ENCODE measurements at regions not wholly inside any gene's neighbourhood (a gene's known extent, or its start where the extent isn't known, plus 50 kb on each side); places are given as distances from the start of the nearest gene placed in this dataset.

DNA sequence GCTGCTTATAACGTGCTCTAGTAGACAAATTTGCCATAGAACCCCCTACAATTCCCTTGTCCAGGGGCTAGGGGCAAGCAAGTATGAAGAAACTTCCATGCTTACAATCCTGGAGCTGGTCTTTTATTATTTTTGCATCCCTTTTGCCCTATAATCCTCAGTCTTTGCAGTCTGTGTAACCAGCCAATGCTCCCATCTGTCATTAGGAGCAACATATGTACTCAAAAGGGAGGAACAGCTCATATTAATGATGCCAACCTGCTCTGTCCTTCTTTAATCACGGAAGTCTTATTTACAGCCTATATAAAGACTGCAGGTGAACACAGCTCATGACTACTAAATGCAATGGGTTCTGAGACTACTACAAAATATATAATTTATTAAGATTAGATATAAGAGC, 263.3 kb downstream of the ZIC1 start:
- dilution Hi-C loops (cut with MboI; ENCODE audit: extremely low pct_ligation_motif_present, low sequenced_read_pairs): no loop called here
- no peak for FAIRE-seq
- H4K20me1 ChIP-seq (ENCODE audit: control insufficient read depth, extremely low read depth, insufficient read depth, low read length): no peaks in the 10 kb centered on the region

DNA sequence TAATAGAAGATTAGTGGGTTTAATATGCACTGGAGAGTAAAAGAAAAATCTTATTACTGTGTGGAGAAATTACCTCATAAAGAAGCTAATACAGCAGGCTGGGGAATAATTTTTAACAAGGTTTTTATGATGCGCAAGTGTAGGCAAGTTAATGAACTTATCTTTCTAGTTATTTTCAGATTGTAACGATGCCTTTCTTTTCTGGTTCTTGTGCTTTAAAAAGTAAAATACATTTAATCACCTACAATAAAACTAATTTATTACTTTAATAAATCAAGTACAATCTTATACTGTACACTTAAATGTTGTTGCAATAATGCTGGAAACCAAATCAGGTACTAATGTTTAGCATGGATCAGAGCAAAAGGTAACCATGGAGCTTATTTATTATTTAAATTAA, 266.6 kb downstream of the ZIC1 start:
- H2AFZ ChIP-seq (ENCODE audit: control insufficient read depth, low read length): no peak overlapping the region
- no peaks in the 10 kb centered on the region for H3K36me3 ChIP-seq (ENCODE audit: control insufficient read depth in 2 of 2, extremely low read depth in 1 of 2, insufficient read depth in 2 of 2, low read length in 2 of 2)
- TF ChIP-seq EZH2 (IDR thresholded peaks at IDR 0.05; ENCODE audit: low read length): no peak
- TF ChIP-seq, protein P1, sequence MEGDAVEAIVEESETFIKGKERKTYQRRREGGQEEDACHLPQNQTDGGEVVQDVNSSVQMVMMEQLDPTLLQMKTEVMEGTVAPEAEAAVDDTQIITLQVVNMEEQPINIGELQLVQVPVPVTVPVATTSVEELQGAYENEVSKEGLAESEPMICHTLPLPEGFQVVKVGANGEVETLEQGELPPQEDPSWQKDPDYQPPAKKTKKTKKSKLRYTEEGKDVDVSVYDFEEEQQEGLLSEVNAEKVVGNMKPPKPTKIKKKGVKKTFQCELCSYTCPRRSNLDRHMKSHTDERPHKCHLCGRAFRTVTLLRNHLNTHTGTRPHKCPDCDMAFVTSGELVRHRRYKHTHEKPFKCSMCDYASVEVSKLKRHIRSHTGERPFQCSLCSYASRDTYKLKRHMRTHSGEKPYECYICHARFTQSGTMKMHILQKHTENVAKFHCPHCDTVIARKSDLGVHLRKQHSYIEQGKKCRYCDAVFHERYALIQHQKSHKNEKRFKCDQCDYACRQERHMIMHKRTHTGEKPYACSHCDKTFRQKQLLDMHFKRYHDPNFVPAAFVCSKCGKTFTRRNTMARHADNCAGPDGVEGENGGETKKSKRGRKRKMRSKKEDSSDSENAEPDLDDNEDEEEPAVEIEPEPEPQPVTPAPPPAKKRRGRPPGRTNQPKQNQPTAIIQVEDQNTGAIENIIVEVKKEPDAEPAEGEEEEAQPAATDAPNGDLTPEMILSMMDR (optimal IDR thresholded peaks at IDR 0.05 in 1 of 3, IDR thresholded peaks at IDR 0.05 in 1 of 3, conservative IDR thresholded peaks at IDR 0.05 in 1 of 3; ENCODE audit: extremely low read depth in 1 of 3, insufficient read depth in 2 of 3, low read length in 3 of 3): no peak
- no peaks in the 10 kb centered on the region for H4K20me1 ChIP-seq (ENCODE audit: control insufficient read depth, extremely low read depth, insufficient read depth, low read length)
- no peaks in the 10 kb centered on the region for H3K9me1 ChIP-seq (ENCODE audit: control insufficient read depth, extremely low read depth, insufficient read depth, low read length)
- H3K27me3 ChIP-seq (ENCODE audit: control insufficient read depth, extremely low read depth, insufficient read depth, low read length): no peaks in the 10 kb centered on the region
- H3K4me2 ChIP-seq (ENCODE audit: control insufficient read depth, extremely low read depth, insufficient read depth, low read depth, low read length): no peak overlapping the region
- no peaks in the 10 kb centered on the region for H3K4me1 ChIP-seq (ENCODE audit: control insufficient read depth, extremely low read depth, insufficient read depth, low read length)
- FAIRE-seq: no peak
- H3K4me3 ChIP-seq (ENCODE audit: control insufficient read depth in 2 of 3, extremely low read depth in 1 of 3, insufficient read depth in 2 of 3, low read depth in 1 of 3, low read length in 3 of 3): no peak overlapping the region
- H3K27ac ChIP-seq (ENCODE audit: control insufficient read depth, insufficient read depth, low read length): no peak overlapping the region
- dilution Hi-C loops (cut with MboI; ENCODE audit: extremely low pct_ligation_motif_present, low sequenced_read_pairs): no loop called here
- DNase-seq (ENCODE audit: low read depth, low spot score): no peak
- H3K9me3 ChIP-seq (ENCODE audit: control insufficient read depth, low read depth, low read length): no peaks in the 10 kb centered on the region
- H3K79me2 ChIP-seq (ENCODE audit: control insufficient read depth, insufficient read depth, low read length): no peaks in the 10 kb centered on the region
- H3K9ac ChIP-seq (ENCODE audit: control insufficient read depth, extremely low read depth, insufficient read depth, low read length): no peak overlapping the region

More for the DNA sequence above, 263.3 kb downstream of the ZIC1 start:
- Histone ChIP-seq H3K9me3 (ENCODE audit: control insufficient read depth, low read depth, low read length) (no peaks in the 10 kb centered on the region), H2AFZ (ENCODE audit: control insufficient read depth, low read length) (no peak overlapping the region), H3K4me3 (ENCODE audit: control insufficient read depth in 2 of 3, extremely low read depth in 1 of 3, insufficient read depth in 2 of 3, low read depth in 1 of 3, low read length in 3 of 3) (no peak overlapping the region), H3K36me3 (ENCODE audit: control insufficient read depth in 2 of 2, extremely low read depth in 1 of 2, insufficient read depth in 2 of 2, low read length in 2 of 2) (no peaks in the 10 kb centered on the region), H3K9me1 (ENCODE audit: control insufficient read depth, extremely low read depth, insufficient read depth, low read length) (no peaks in the 10 kb centered on the region), H3K9ac (ENCODE audit: control insufficient read depth, extremely low read depth, insufficient read depth, low read length) (no peak overlapping the region), H3K27me3 (ENCODE audit: control insufficient read depth, extremely low read depth, insufficient read depth, low read length) (no peaks in the 10 kb centered on the region), H3K4me1 (ENCODE audit: control insufficient read depth, extremely low read depth, insufficient read depth, low read length) (no peaks in the 10 kb centered on the region), H3K27ac (ENCODE audit: control insufficient read depth, insufficient read depth, low read length) (no peak overlapping the region), H3K79me2 (ENCODE audit: control insufficient read depth, insufficient read depth, low read length) (no peaks in the 10 kb centered on the region), H3K4me2 (ENCODE audit: control insufficient read depth, extremely low read depth, insufficient read depth, low read depth, low read length) (no peak overlapping the region)
- TF ChIP-seq EZH2 (IDR thresholded peaks at IDR 0.05; ENCODE audit: low read length): no peak
- TF ChIP-seq, protein P1 (optimal IDR thresholded peaks at IDR 0.05 in 1 of 3, IDR thresholded peaks at IDR 0.05 in 1 of 3, conservative IDR thresholded peaks at IDR 0.05 in 1 of 3; ENCODE audit: extremely low read depth in 1 of 3, insufficient read depth in 2 of 3, low read length in 3 of 3): no peak
- DNase-seq (ENCODE audit: low read depth, low spot score): no peak

All from keratinocyte (primary cell).